ENCODE measurements at regions not wholly inside any gene's neighbourhood (a gene's known extent, or its start where the extent isn't known, plus 50 kb on each side); places are given as distances from the start of the nearest gene placed in this dataset.
A peak's percentile ranks its signal among the peaks of the same experiment; 100 is the strongest.

DNA sequence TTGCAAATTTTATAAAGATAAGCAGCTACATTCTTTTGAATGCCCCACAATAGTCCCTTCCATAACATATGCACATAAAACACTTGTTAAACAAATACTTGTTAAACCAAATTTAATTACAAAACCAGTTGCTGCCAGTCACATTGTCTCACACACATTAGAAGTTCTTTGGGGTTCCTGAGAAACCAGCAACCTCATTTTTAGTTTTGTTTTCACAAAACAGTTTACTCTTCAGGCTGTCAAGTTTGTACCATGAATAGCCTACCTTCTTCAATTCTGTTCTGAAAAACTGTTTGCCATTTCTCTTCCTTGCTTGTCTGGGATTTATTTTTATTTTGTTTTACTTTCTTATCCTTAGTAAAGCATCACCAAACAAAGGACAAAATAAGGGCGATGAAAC, 176.5 kb upstream of the PHF14 start:
- no peak overlapping the region for H3K27ac ChIP-seq (ENCODE audit: insufficient read length, low read depth, low read length)
- no peak overlapping the region for H2AFZ ChIP-seq (ENCODE audit: low read length)
- no peak overlapping the region for H2BK20ac ChIP-seq (ENCODE audit: low read depth, low read length, poor library complexity, severe bottlenecking)
- H3K9ac ChIP-seq (ENCODE audit: extremely low read depth, insufficient read length, low read length) = no peak overlapping the region
- no peaks in the 10 kb centered on the region for H3K23me2 ChIP-seq (ENCODE audit: insufficient read length, low read depth, low read length, poor library complexity, severe bottlenecking)
- H3K9me3 ChIP-seq (ENCODE audit: control insufficient read depth, low read depth, low read length) = peaks cover 6% of the 10 kb centered on the region
- no peaks in the 10 kb centered on the region for H4K20me1 ChIP-seq (ENCODE audit: control insufficient read depth, insufficient read depth, insufficient read length)
- H2BK5ac ChIP-seq (ENCODE audit: insufficient read length, low read length) = no peak overlapping the region
- H3K14ac ChIP-seq (ENCODE audit: insufficient read depth, low read length) = no peak overlapping the region
- Mint-ChIP-seq H3K27ac (0 out of 7 replicates have a peak overlapping the region, but pooled peaks of 2 of the 3 experiments have one; percentile 20 to 43), H3K27me3 (ENCODE audit: low read depth) (no peaks in the 10 kb centered on the region), H3K4me3 (no peak overlapping the region), H3K4me1 (peaks cover 4 to 8% of the 10 kb centered on the region in 2 experiments; a peak in 3 of 4 replicates), H3K9me3 (peaks cover 0 to 4% of the 10 kb centered on the region in 2 experiments; a peak in 4 of 5 replicates), H3K36me3 (ENCODE audit: insufficient read depth in 1 of 3, low read depth in 3 of 3) (no peaks in the 10 kb centered on the region)
- no peaks in the 10 kb centered on the region for H3K79me1 ChIP-seq (ENCODE audit: insufficient read depth, low read depth, low read length, poor library complexity, severe bottlenecking)
- H4K5ac ChIP-seq (ENCODE audit: insufficient read length, low read depth, low read length) = no peak overlapping the region
- no peak overlapping the region for H2BK120ac ChIP-seq (ENCODE audit: low read depth, low read length, poor library complexity, severe bottlenecking)
- H3K4ac ChIP-seq (ENCODE audit: low read depth, low read length) = no peak overlapping the region
- TF ChIP-seq, protein P1, sequence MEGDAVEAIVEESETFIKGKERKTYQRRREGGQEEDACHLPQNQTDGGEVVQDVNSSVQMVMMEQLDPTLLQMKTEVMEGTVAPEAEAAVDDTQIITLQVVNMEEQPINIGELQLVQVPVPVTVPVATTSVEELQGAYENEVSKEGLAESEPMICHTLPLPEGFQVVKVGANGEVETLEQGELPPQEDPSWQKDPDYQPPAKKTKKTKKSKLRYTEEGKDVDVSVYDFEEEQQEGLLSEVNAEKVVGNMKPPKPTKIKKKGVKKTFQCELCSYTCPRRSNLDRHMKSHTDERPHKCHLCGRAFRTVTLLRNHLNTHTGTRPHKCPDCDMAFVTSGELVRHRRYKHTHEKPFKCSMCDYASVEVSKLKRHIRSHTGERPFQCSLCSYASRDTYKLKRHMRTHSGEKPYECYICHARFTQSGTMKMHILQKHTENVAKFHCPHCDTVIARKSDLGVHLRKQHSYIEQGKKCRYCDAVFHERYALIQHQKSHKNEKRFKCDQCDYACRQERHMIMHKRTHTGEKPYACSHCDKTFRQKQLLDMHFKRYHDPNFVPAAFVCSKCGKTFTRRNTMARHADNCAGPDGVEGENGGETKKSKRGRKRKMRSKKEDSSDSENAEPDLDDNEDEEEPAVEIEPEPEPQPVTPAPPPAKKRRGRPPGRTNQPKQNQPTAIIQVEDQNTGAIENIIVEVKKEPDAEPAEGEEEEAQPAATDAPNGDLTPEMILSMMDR (conservative IDR thresholded peaks at IDR 0.05) = no peak
- H2BK12ac ChIP-seq (ENCODE audit: insufficient read length, low read depth, low read length) = no peak overlapping the region
- DNase-seq = no peak
- no peak overlapping the region for H4K91ac ChIP-seq (ENCODE audit: insufficient read length, low read depth, low read length)
- H2AK5ac ChIP-seq (ENCODE audit: insufficient read length, low read length) = no peak overlapping the region
- no peak overlapping the region for H2BK15ac ChIP-seq (ENCODE audit: low read depth, low read length)
- WGBS (ENCODE audit: extremely low coverage, insufficient read length, low lambda C conversion rate) = no CpG with 5 or more reads among the region's 1 CpG
- H3K23ac ChIP-seq (ENCODE audit: insufficient read length, low read depth, low read length) = no peak overlapping the region
- H3K56ac ChIP-seq (ENCODE audit: insufficient read length, low read depth, low read length) = no peak overlapping the region
- no peak overlapping the region for H4K8ac ChIP-seq (replicated peaks; ENCODE audit: insufficient read length, low read depth, low read length)
- H3K18ac ChIP-seq (ENCODE audit: insufficient read length, low read depth, low read length) = no peak overlapping the region
- H3K79me2 ChIP-seq (ENCODE audit: insufficient read depth, low read length) = no peaks in the 10 kb centered on the region
- H3K27me3 ChIP-seq (ENCODE audit: insufficient read depth, low read length) = no peaks in the 10 kb centered on the region
- H3T11ph ChIP-seq (ENCODE audit: low read length) = no peak overlapping the region
- no peak overlapping the region for H3K4me2 ChIP-seq (ENCODE audit: insufficient read depth, insufficient read length, low read length)
- no peaks in the 10 kb centered on the region for H3K4me1 ChIP-seq (ENCODE audit: insufficient read depth, low read length)

Measured in H9 (cell line).